ENCODE measurements at regions not wholly inside any gene's neighbourhood (a gene's known extent, or its start where the extent isn't known, plus 50 kb on each side); places are given as distances from the start of the nearest gene placed in this dataset.

GRCh38 chr12:23446746-23447145, 502.7 kb downstream of the SOX5 start:
- DNase-seq (ENCODE audit: low spot score), result no peak
- TF ChIP-seq CTCF (IDR thresholded peaks at IDR 0.05), result no peak
- peaks cover 4% of the 10 kb centered on the region for H3K9me3 Mint-ChIP-seq (ENCODE audit: low read depth)
- H3K36me3 Mint-ChIP-seq (ENCODE audit: low read depth), result no peaks in the 10 kb centered on the region
- H3K4me1 Mint-ChIP-seq (ENCODE audit: low read depth), result no peaks in the 10 kb centered on the region
- H3K27ac Mint-ChIP-seq (ENCODE audit: unreplicated experiment), result no peak overlapping the region
- no peaks in the 10 kb centered on the region for H3K27me3 Mint-ChIP-seq (ENCODE audit: low read depth)
- H3K4me3 Mint-ChIP-seq (ENCODE audit: unreplicated experiment), result no peak overlapping the region

- Mint-ChIP-seq H3K9me3 (ENCODE audit: low read depth) (peaks cover 4% of the 10 kb centered on the region), H3K4me3 (ENCODE audit: unreplicated experiment) (no peak overlapping the region), H3K36me3 (ENCODE audit: low read depth) (no peaks in the 10 kb centered on the region), H3K27me3 (ENCODE audit: low read depth) (no peaks in the 10 kb centered on the region), H3K27ac (ENCODE audit: unreplicated experiment) (no peak overlapping the region), H3K4me1 (ENCODE audit: low read depth) (no peaks in the 10 kb centered on the region)
- TF ChIP-seq CTCF (IDR thresholded peaks at IDR 0.05), result no peak
- no peak for DNase-seq (ENCODE audit: low spot score)
Measured at GRCh38 chr12:23450810-23451209, 498.7 kb downstream of the SOX5 start.

GRCh38 chr12:23455283-23455682, 494.2 kb downstream of the SOX5 start:
- Mint-ChIP-seq H3K4me3 (ENCODE audit: unreplicated experiment) (no peak overlapping the region), H3K4me1 (ENCODE audit: low read depth) (no peaks in the 10 kb centered on the region), H3K27ac (ENCODE audit: unreplicated experiment) (no peak overlapping the region), H3K36me3 (ENCODE audit: low read depth) (no peaks in the 10 kb centered on the region), H3K9me3 (ENCODE audit: low read depth) (no peaks in the 10 kb centered on the region), H3K27me3 (ENCODE audit: low read depth) (no peaks in the 10 kb centered on the region)
- no peak for DNase-seq (ENCODE audit: low spot score)
- no peak for TF ChIP-seq CTCF (IDR thresholded peaks at IDR 0.05)

- peaks cover 2% of the 10 kb centered on the region for H3K36me3 Mint-ChIP-seq (ENCODE audit: low read depth)
- H3K4me1 Mint-ChIP-seq (ENCODE audit: low read depth), result no peaks in the 10 kb centered on the region
- peaks cover 8% of the 10 kb centered on the region for H3K9me3 Mint-ChIP-seq (ENCODE audit: low read depth)
Measured at GRCh38 chr12:23458640-23459039, 490.8 kb downstream of the SOX5 start.

GRCh38 chr12:23462546-23462945, 486.9 kb downstream of the SOX5 start:
- Mint-ChIP-seq H3K4me3 (ENCODE audit: unreplicated experiment) (no peak overlapping the region), H3K27me3 (ENCODE audit: low read depth) (no peaks in the 10 kb centered on the region), H3K9me3 (ENCODE audit: low read depth) (peaks cover 35% of the 10 kb centered on the region), H3K27ac (ENCODE audit: unreplicated experiment) (no peak overlapping the region), H3K4me1 (ENCODE audit: low read depth) (no peaks in the 10 kb centered on the region), H3K36me3 (ENCODE audit: low read depth) (peaks cover 16% of the 10 kb centered on the region)
- no peak for TF ChIP-seq CTCF (IDR thresholded peaks at IDR 0.05)
- DNase-seq (ENCODE audit: low spot score), result no peak

More at GRCh38 chr12:23458640-23459039, 490.8 kb downstream of the SOX5 start:
- H3K4me3 Mint-ChIP-seq (ENCODE audit: unreplicated experiment), result no peak overlapping the region
- H3K27ac Mint-ChIP-seq (ENCODE audit: unreplicated experiment), result no peak overlapping the region
- no peaks in the 10 kb centered on the region for H3K27me3 Mint-ChIP-seq (ENCODE audit: low read depth)
- DNase-seq (ENCODE audit: low spot score), result no peak
- TF ChIP-seq CTCF (IDR thresholded peaks at IDR 0.05), result no peak

All from chondrocyte (in vitro differentiated cells).